ENCODE measurements at regions not wholly inside any gene's neighbourhood (a gene's known extent, or its start where the extent isn't known, plus 50 kb on each side); places are given as distances from the start of the nearest gene placed in this dataset.

GRCh38 chr4:176979416-176979815, 186.7 kb upstream of the VEGFC start:
- DNase-seq (ENCODE audit: low read depth): no peak

- no peak for DNase-seq (ENCODE audit: low read depth)
Measured at GRCh38 chr4:176981074-176981473, 188.4 kb upstream of the VEGFC start.

- no peak for DNase-seq (ENCODE audit: low read depth)
Measured at GRCh38 chr4:176981551-176981950, 188.8 kb upstream of the VEGFC start.

- peak; percentile 64 for DNase-seq (ENCODE audit: low read depth)
Measured at GRCh38 chr4:176988226-176988625, 195.5 kb upstream of the VEGFC start.

- DNase-seq (ENCODE audit: low read depth): no peak
Measured at GRCh38 chr4:176989186-176989585, 196.5 kb upstream of the VEGFC start.

- no peak for DNase-seq (ENCODE audit: low read depth)
Measured at GRCh38 chr4:176999935-177000543, 207.3 kb upstream of the VEGFC start.

- no peak for DNase-seq (ENCODE audit: low read depth)
Measured at GRCh38 chr4:177001271-177002175, 208.8 kb upstream of the VEGFC start.

- DNase-seq (ENCODE audit: low read depth): peak; percentile 45
Measured at GRCh38 chr4:177005674-177006230, 213.0 kb upstream of the VEGFC start.

- no peak for DNase-seq (ENCODE audit: low read depth)
Measured at GRCh38 chr4:177006331-177006730, 213.6 kb upstream of the VEGFC start.

- DNase-seq (ENCODE audit: low read depth): no peak
Measured at GRCh38 chr4:177008071-177008835, 215.5 kb upstream of the VEGFC start.

GRCh38 chr4:177008836-177009501, 216.2 kb upstream of the VEGFC start:
- DNase-seq (ENCODE audit: low read depth): no peak

GRCh38 chr4:177010418-177010817, 217.7 kb upstream of the VEGFC start:
- DNase-seq (ENCODE audit: low read depth): no peak

GRCh38 chr4:177012918-177013545, 220.3 kb upstream of the VEGFC start:
- DNase-seq (ENCODE audit: low read depth): no peak

GRCh38 chr4:177016541-177017141, 223.9 kb upstream of the VEGFC start:
- no peak for DNase-seq (ENCODE audit: low read depth)

- DNase-seq (ENCODE audit: low read depth): no peak
Measured at GRCh38 chr4:177023951-177024350, 231.2 kb upstream of the VEGFC start.

GRCh38 chr4:177032341-177032740, 239.6 kb upstream of the VEGFC start:
- no peak for DNase-seq (ENCODE audit: low read depth)

- DNase-seq (ENCODE audit: low read depth): no peak
Measured at GRCh38 chr4:177033135-177033534, 240.4 kb upstream of the VEGFC start.

- DNase-seq (ENCODE audit: low read depth): no peak
Measured at GRCh38 chr4:177033632-177034031, 240.9 kb upstream of the VEGFC start.

GRCh38 chr4:177041356-177041755, 248.6 kb upstream of the VEGFC start:
- no peak for DNase-seq (ENCODE audit: low read depth)

- DNase-seq (ENCODE audit: low read depth): peak; percentile 33
Measured at GRCh38 chr4:177047070-177047850, 254.5 kb upstream of the VEGFC start.
